ENCODE measurements at regions not wholly inside any gene's neighbourhood (a gene's known extent, or its start where the extent isn't known, plus 50 kb on each side); places are given as distances from the start of the nearest gene placed in this dataset.

- Mint-ChIP-seq H3K9me3 (ENCODE audit: unreplicated experiment) (peaks cover 2% of the 10 kb centered on the region), H3K4me1 (ENCODE audit: low read depth, unreplicated experiment) (no peaks in the 10 kb centered on the region), H3K4me3 (ENCODE audit: unreplicated experiment) (no peak overlapping the region), H3K36me3 (ENCODE audit: low read depth, unreplicated experiment) (no peaks in the 10 kb centered on the region), H3K27ac (ENCODE audit: unreplicated experiment) (no peak overlapping the region), H3K27me3 (ENCODE audit: low read depth, unreplicated experiment) (no peaks in the 10 kb centered on the region)
- no peak overlapping the region for H3K4me3 ChIP-seq (ENCODE audit: insufficient read depth, low read depth, low read length)
- no peaks in the 10 kb centered on the region for H3K79me2 ChIP-seq (ENCODE audit: insufficient read depth, low read length)
- H3K27ac ChIP-seq (ENCODE audit: low read depth, low read length): no peak overlapping the region
- H4K20me1 ChIP-seq (ENCODE audit: insufficient read depth, low read length): no peaks in the 10 kb centered on the region
- FAIRE-seq (no peak), DNase-seq (ENCODE audit: low read depth) (no peak)
- no peak overlapping the region for H3K4me2 ChIP-seq (ENCODE audit: low read length)
- no peaks in the 10 kb centered on the region for H3K4me1 ChIP-seq (ENCODE audit: insufficient read depth, low read length)
- H3K36me3 ChIP-seq (ENCODE audit: insufficient read depth, low read length): no peaks in the 10 kb centered on the region
- no peak for TF ChIP-seq EZH2 (IDR thresholded peaks at IDR 0.05; ENCODE audit: insufficient read depth, low read length)
- no peak for TF ChIP-seq CTCF (IDR thresholded peaks at IDR 0.05; ENCODE audit: insufficient read depth, low read depth, low read length)
- H2AFZ ChIP-seq (ENCODE audit: low read depth, low read length): no peak overlapping the region
- H3K9ac ChIP-seq (ENCODE audit: low read length): no peak overlapping the region
- peaks cover 8% of the 10 kb centered on the region for H3K9me3 ChIP-seq (ENCODE audit: insufficient read depth, low read depth, low read length)
- H3K27me3 ChIP-seq (ENCODE audit: insufficient read depth, low read length): no peaks in the 10 kb centered on the region
Measured at GRCh38 chr15:46061002-46061401, 426.2 kb downstream of the SQOR start.

GRCh38 chr15:46077220-46077619 is 442.4 kb downstream of the SQOR start:
- H3K4me3 Mint-ChIP-seq (ENCODE audit: unreplicated experiment): no peak overlapping the region
- no peaks in the 10 kb centered on the region for H3K36me3 Mint-ChIP-seq (ENCODE audit: low read depth, unreplicated experiment)
- Histone ChIP-seq H3K9me3 (ENCODE audit: insufficient read depth, low read depth, low read length) (no peaks in the 10 kb centered on the region), H3K79me2 (ENCODE audit: insufficient read depth, low read length) (no peaks in the 10 kb centered on the region), H2AFZ (ENCODE audit: low read depth, low read length) (no peak overlapping the region), H3K27me3 (ENCODE audit: insufficient read depth, low read length) (no peaks in the 10 kb centered on the region), H3K4me3 (ENCODE audit: insufficient read depth, low read depth, low read length) (no peak overlapping the region), H3K27ac (ENCODE audit: low read depth, low read length) (no peak overlapping the region), H3K9ac (ENCODE audit: low read length) (no peak overlapping the region), H3K4me1 (ENCODE audit: insufficient read depth, low read length) (no peaks in the 10 kb centered on the region), H3K4me2 (ENCODE audit: low read length) (no peak overlapping the region), H4K20me1 (ENCODE audit: insufficient read depth, low read length) (no peaks in the 10 kb centered on the region), H3K36me3 (ENCODE audit: insufficient read depth, low read length) (no peaks in the 10 kb centered on the region)
- no peak overlapping the region for H3K27ac Mint-ChIP-seq (ENCODE audit: unreplicated experiment)
- no peak for TF ChIP-seq EZH2 (IDR thresholded peaks at IDR 0.05; ENCODE audit: insufficient read depth, low read length)
- no peak for TF ChIP-seq CTCF (IDR thresholded peaks at IDR 0.05; ENCODE audit: insufficient read depth, low read depth, low read length)
- peaks cover 2% of the 10 kb centered on the region for H3K9me3 Mint-ChIP-seq (ENCODE audit: unreplicated experiment)
- peaks cover 3% of the 10 kb centered on the region for H3K4me1 Mint-ChIP-seq (ENCODE audit: low read depth, unreplicated experiment)
- FAIRE-seq (no peak), DNase-seq (ENCODE audit: low read depth) (no peak)
- no peaks in the 10 kb centered on the region for H3K27me3 Mint-ChIP-seq (ENCODE audit: low read depth, unreplicated experiment)

GRCh38 chr15:46079046-46079445 is 444.2 kb downstream of the SQOR start:
- Mint-ChIP-seq H3K9me3 (ENCODE audit: unreplicated experiment) (peaks cover under 1% of the 10 kb centered on the region), H3K36me3 (ENCODE audit: low read depth, unreplicated experiment) (no peaks in the 10 kb centered on the region), H3K4me3 (ENCODE audit: unreplicated experiment) (no peak overlapping the region), H3K27me3 (ENCODE audit: low read depth, unreplicated experiment) (no peaks in the 10 kb centered on the region), H3K27ac (ENCODE audit: unreplicated experiment) (no peak overlapping the region), H3K4me1 (ENCODE audit: low read depth, unreplicated experiment) (peaks cover 3% of the 10 kb centered on the region)
- no peaks in the 10 kb centered on the region for H3K27me3 ChIP-seq (ENCODE audit: insufficient read depth, low read length)
- H3K4me2 ChIP-seq (ENCODE audit: low read length): no peak overlapping the region
- H3K9ac ChIP-seq (ENCODE audit: low read length): no peak overlapping the region
- TF ChIP-seq EZH2 (IDR thresholded peaks at IDR 0.05; ENCODE audit: insufficient read depth, low read length) (no peak), CTCF (IDR thresholded peaks at IDR 0.05; ENCODE audit: insufficient read depth, low read depth, low read length) (no peak)
- FAIRE-seq (no peak), DNase-seq (ENCODE audit: low read depth) (no peak)
- no peaks in the 10 kb centered on the region for H3K4me1 ChIP-seq (ENCODE audit: insufficient read depth, low read length)
- H2AFZ ChIP-seq (ENCODE audit: low read depth, low read length): no peak overlapping the region
- no peaks in the 10 kb centered on the region for H3K36me3 ChIP-seq (ENCODE audit: insufficient read depth, low read length)
- H4K20me1 ChIP-seq (ENCODE audit: insufficient read depth, low read length): no peaks in the 10 kb centered on the region
- no peak overlapping the region for H3K27ac ChIP-seq (ENCODE audit: low read depth, low read length)
- no peaks in the 10 kb centered on the region for H3K79me2 ChIP-seq (ENCODE audit: insufficient read depth, low read length)
- no peak overlapping the region for H3K4me3 ChIP-seq (ENCODE audit: insufficient read depth, low read depth, low read length)
- no peaks in the 10 kb centered on the region for H3K9me3 ChIP-seq (ENCODE audit: insufficient read depth, low read depth, low read length)

All from astrocyte (in vitro differentiated cells and primary cell).